ENCODE measurements at regions not wholly inside any gene's neighbourhood (a gene's known extent, or its start where the extent isn't known, plus 50 kb on each side); places are given as distances from the start of the nearest gene placed in this dataset.

DNA sequence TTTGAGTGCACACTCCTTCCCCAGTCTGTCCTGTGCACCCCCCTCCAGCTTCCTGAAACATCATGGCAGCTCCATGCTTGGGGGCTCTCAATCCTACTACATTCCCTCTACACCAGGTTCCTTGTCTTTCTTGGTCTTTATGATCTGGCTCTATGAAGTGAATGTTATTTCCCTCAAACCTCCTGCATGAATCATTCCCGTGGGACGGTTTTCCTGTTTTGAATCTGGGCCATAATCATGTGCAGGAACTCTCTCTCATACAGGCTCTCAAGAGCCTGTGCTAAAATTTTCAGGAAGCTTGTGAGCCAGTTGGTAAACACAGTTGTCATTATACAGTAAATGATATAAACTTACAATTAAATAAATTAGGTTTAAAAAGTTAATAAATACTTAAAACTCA lies 89.8 kb upstream of the KCNE2 start:
- ATAC-seq (ENCODE audit: low read depth) (no peak), DNase-seq (no peak)
- Histone ChIP-seq H3K79me2 (ENCODE audit: control insufficient read depth, insufficient read depth, low read length) (no peaks in the 10 kb centered on the region), H3K4me2 (replicated peaks; ENCODE audit: low read depth, low read length, poor library complexity, severe bottlenecking) (no peak overlapping the region), H3K4me3 (ENCODE audit: control extremely low read depth in 1 of 5, extremely low read depth in 1 of 5, insufficient read depth in 1 of 5, low read depth in 2 of 5, low read length in 4 of 5) (no peak overlapping the region), H3K9ac (ENCODE audit: low read length) (no peak overlapping the region), H4K20me1 (ENCODE audit: control insufficient read depth, insufficient read depth, low read length, poor library complexity, severe bottlenecking) (no peaks in the 10 kb centered on the region), H2AFZ (ENCODE audit: insufficient read depth, low read depth, low read length, poor library complexity, severe bottlenecking) (no peak overlapping the region), H3K36me3 (replicated peaks in 1 of 2; ENCODE audit: control extremely low read depth in 1 of 2, control insufficient read depth in 1 of 2, extremely low read depth in 1 of 2, insufficient read depth in 2 of 2, low read length in 1 of 2) (no peaks in the 10 kb centered on the region), H3K4me1 (ENCODE audit: control insufficient read depth in 2 of 2, insufficient read depth in 2 of 2, low read length in 2 of 2) (no peaks in the 10 kb centered on the region), H3K9me3 (ENCODE audit: control extremely low read depth in 1 of 3, control insufficient read depth in 2 of 3, insufficient read depth in 1 of 3, low read length in 2 of 3) (no peaks in the 10 kb centered on the region), H3K27me3 (replicated peaks in 1 of 4; ENCODE audit: control extremely low read depth in 1 of 4, control insufficient read depth in 3 of 4, insufficient read depth in 4 of 4, low read length in 3 of 4) (no peaks in the 10 kb centered on the region), H3K27ac (ENCODE audit: low read length in 2 of 2) (no peak overlapping the region)
- ChIA-PET CTCF (interaction anchor here (1.4 kb wide), 1 partner anchor 74 kb away, joined by 4 read pairs; no protein-coding TSS in a partner anchor), POLR2A (no interaction called here)
- intact Hi-C loops (cut with micrococcal nuclease) = no loop called here
- TF ChIP-seq, protein P1, sequence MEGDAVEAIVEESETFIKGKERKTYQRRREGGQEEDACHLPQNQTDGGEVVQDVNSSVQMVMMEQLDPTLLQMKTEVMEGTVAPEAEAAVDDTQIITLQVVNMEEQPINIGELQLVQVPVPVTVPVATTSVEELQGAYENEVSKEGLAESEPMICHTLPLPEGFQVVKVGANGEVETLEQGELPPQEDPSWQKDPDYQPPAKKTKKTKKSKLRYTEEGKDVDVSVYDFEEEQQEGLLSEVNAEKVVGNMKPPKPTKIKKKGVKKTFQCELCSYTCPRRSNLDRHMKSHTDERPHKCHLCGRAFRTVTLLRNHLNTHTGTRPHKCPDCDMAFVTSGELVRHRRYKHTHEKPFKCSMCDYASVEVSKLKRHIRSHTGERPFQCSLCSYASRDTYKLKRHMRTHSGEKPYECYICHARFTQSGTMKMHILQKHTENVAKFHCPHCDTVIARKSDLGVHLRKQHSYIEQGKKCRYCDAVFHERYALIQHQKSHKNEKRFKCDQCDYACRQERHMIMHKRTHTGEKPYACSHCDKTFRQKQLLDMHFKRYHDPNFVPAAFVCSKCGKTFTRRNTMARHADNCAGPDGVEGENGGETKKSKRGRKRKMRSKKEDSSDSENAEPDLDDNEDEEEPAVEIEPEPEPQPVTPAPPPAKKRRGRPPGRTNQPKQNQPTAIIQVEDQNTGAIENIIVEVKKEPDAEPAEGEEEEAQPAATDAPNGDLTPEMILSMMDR (IDR thresholded peaks at IDR 0.05) = no peak
- no peak for TF ChIP-seq EZH2 (IDR thresholded peaks at IDR 0.05; ENCODE audit: borderline replicate concordance, insufficient read depth, low read depth, low read length, poor library complexity, severe bottlenecking)
- H3K9me3 Mint-ChIP-seq (ENCODE audit: insufficient read depth) = no peaks in the 10 kb centered on the region
- H3K27ac Mint-ChIP-seq = no peak overlapping the region
- no CpG with 5 or more reads among the region's 2 CpGs for WGBS (ENCODE audit: insufficient coverage)
- no peak overlapping the region for H3K4me3 Mint-ChIP-seq
- peaks cover 23% of the 10 kb centered on the region for H3K27me3 Mint-ChIP-seq
- H3K4me1 Mint-ChIP-seq = no peaks in the 10 kb centered on the region

DNA sequence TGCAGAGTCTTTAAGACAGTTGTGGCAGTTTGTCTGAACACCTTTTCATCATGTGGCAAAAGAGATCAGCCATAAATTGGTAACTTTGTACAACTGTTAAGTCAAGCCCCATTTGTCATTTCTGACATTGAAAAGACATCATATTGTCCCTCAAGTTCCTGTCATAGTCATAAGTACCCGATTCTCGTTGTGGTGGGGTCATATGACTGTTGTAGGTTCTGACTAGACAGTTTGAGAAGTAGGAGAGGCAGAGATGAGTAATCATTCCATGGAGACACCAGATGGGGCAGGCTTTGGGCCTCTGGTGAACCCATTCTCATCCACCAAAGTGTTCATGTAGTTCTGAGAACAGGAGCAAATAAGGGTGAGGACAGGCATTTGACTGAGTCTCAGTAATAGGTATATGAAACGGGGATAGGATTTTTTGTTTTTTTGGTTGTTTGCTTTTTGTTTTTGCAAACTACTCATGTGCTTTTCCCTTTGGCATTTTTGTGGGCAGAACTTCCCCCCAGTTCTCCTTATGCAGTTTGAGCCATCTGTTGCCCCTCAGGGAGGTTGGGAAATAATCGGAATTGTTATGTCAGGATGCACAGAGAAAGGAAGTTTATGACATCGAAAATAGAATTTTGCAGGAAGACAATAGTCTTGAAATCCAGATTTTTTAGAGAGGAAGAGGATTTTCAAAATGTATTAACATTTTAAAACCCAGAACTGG lies 86.9 kb upstream of the KCNE2 start:
- no peaks in the 10 kb centered on the region for H3K27me3 ChIP-seq (replicated peaks in 1 of 4; ENCODE audit: control extremely low read depth in 1 of 4, control insufficient read depth in 3 of 4, insufficient read depth in 4 of 4, low read length in 3 of 4)
- DNase-seq (no peak), ATAC-seq (ENCODE audit: low read depth) (no peak)
- no peak overlapping the region for H3K9ac ChIP-seq (ENCODE audit: low read length)
- no peak overlapping the region for H2AFZ ChIP-seq (ENCODE audit: insufficient read depth, low read depth, low read length, poor library complexity, severe bottlenecking)
- Mint-ChIP-seq H3K9me3 (ENCODE audit: insufficient read depth) (no peaks in the 10 kb centered on the region), H3K4me3 (no peak overlapping the region), H3K4me1 (no peaks in the 10 kb centered on the region), H3K27ac (no peak overlapping the region), H3K27me3 (peaks cover 15% of the 10 kb centered on the region)
- no peaks in the 10 kb centered on the region for H3K79me2 ChIP-seq (ENCODE audit: control insufficient read depth, insufficient read depth, low read length)
- CTCF ChIA-PET = no interaction called here
- no peak overlapping the region for H3K4me3 ChIP-seq (ENCODE audit: control extremely low read depth in 1 of 5, extremely low read depth in 1 of 5, insufficient read depth in 1 of 5, low read depth in 2 of 5, low read length in 4 of 5)
- no peak overlapping the region for H3K4me2 ChIP-seq (replicated peaks; ENCODE audit: low read depth, low read length, poor library complexity, severe bottlenecking)
- H3K9me3 ChIP-seq (ENCODE audit: control extremely low read depth in 1 of 3, control insufficient read depth in 2 of 3, insufficient read depth in 1 of 3, low read length in 2 of 3) = no peaks in the 10 kb centered on the region
- POLR2A ChIA-PET = no interaction called here
- TF ChIP-seq EZH2 (IDR thresholded peaks at IDR 0.05; ENCODE audit: borderline replicate concordance, insufficient read depth, low read depth, low read length, poor library complexity, severe bottlenecking) = no peak
- TF ChIP-seq, protein P1 (IDR thresholded peaks at IDR 0.05) = no peak
- no peak overlapping the region for H3K27ac ChIP-seq (ENCODE audit: low read length in 2 of 2)
- no peaks in the 10 kb centered on the region for H4K20me1 ChIP-seq (ENCODE audit: control insufficient read depth, insufficient read depth, low read length, poor library complexity, severe bottlenecking)
- no peaks in the 10 kb centered on the region for H3K36me3 ChIP-seq (replicated peaks in 1 of 2; ENCODE audit: control extremely low read depth in 1 of 2, control insufficient read depth in 1 of 2, extremely low read depth in 1 of 2, insufficient read depth in 2 of 2, low read length in 1 of 2)
- no peaks in the 10 kb centered on the region for H3K4me1 ChIP-seq (ENCODE audit: control insufficient read depth in 2 of 2, insufficient read depth in 2 of 2, low read length in 2 of 2)
- WGBS (ENCODE audit: insufficient coverage) = 80% methylated on average over 1 of the region's 5 CpGs
- intact Hi-C loops (cut with micrococcal nuclease) = no loop called here

Measured in B cell (primary cell).